22Rv1 (cell line): ENCODE measurements at regions not wholly inside any gene's neighbourhood (a gene's known extent, or its start where the extent isn't known, plus 50 kb on each side); places are given as distances from the start of the nearest gene placed in this dataset.

Source experiments
- H3K27ac ChIP-seq: fragments of 450-650 bp; 2 replicates; pipeline ENCODE4 v1.5.1; 2017
- CTCF ChIP-seq: fragments of 450-650 bp; IDR thresholded peaks from 2 replicates; pipeline ENCODE4 v1.5.1; 2017; ENCODE audit warnings: mild to moderate bottlenecking
- ZFX ChIP-seq: fragments of 450-650 bp; IDR thresholded peaks from 2 replicates; pipeline ENCODE4 v1.6.1; 2017; ENCODE audit warnings: antibody characterized with exemption, borderline replicate concordance

GRCh38 chr2:18788592-18788991, 199.2 kb upstream of the NT5C1B start:
- TF ChIP-seq ZFX: no peak
- TF ChIP-seq CTCF: no peak
- no peak overlapping the region for H3K27ac ChIP-seq

- TF ChIP-seq ZFX (no peak), CTCF (no peak)
- H3K27ac ChIP-seq: no peak overlapping the region
Measured at GRCh38 chr2:18787726-18788125, 198.4 kb upstream of the NT5C1B start.

- TF ChIP-seq ZFX: no peak
- TF ChIP-seq CTCF: no peak
- H3K27ac ChIP-seq: no peak overlapping the region
Measured at GRCh38 chr2:18784245-18784644, 194.9 kb upstream of the NT5C1B start.

- TF ChIP-seq CTCF (no peak), ZFX (no peak)
- H3K27ac ChIP-seq: no peak overlapping the region
Measured at GRCh38 chr2:18781541-18782280, 192.3 kb upstream of the NT5C1B start.

GRCh38 chr2:18777250-18777812, 188.0 kb upstream of the NT5C1B start:
- H3K27ac ChIP-seq: no peak overlapping the region
- TF ChIP-seq CTCF (no peak), ZFX (no peak)

- TF ChIP-seq ZFX (no peak), CTCF (no peak)
- no peak overlapping the region for H3K27ac ChIP-seq
Measured at GRCh38 chr2:18771212-18771611, 181.8 kb upstream of the NT5C1B start.

- H3K27ac ChIP-seq: no peak overlapping the region
- no peak for TF ChIP-seq ZFX
- no peak for TF ChIP-seq CTCF
Measured at GRCh38 chr2:18763338-18763737, 174.0 kb upstream of the NT5C1B start.
